A549 (cell line): ENCODE measurements at regions not wholly inside any gene's neighbourhood (a gene's known extent, or its start where the extent isn't known, plus 50 kb on each side); places are given as distances from the start of the nearest gene placed in this dataset.

ENCODE experiments used
- HDAC2 ChIP-seq: fragments of 200-600 bp; sonication (generic); IDR thresholded peaks from 2 replicates; pipeline ENCODE4 v1.6.1; 2016
- JUN ChIP-seq, 2 experiments: fragments of >200 bp; sonication (Bioruptor Twin); formaldehyde crosslinking; IDR thresholded peaks; 2 replicates in 1 of 2; 3 replicates in 1 of 2; pipeline ENCODE4 v1.6.1; 2016 to 2017
- POLR2A ChIP-seq: IDR thresholded peaks from 2 replicates; pipeline ENCODE4 v1.6.1; 2012; ENCODE audit warnings: mild to moderate bottlenecking, low read length
- RARB ChIP-seq: fragments of 250-450 bp; sonication (Bioruptor Pico); IDR thresholded peaks from 2 replicates; pipeline ENCODE4 v1.8.0; 2021; ENCODE audit warnings: mild to moderate bottlenecking, moderate library complexity
- SMC3 ChIP-seq: fragments of >200 bp; sonication (Bioruptor Twin); formaldehyde crosslinking; IDR thresholded peaks from 3 replicates; pipeline ENCODE4 v1.6.1; 2018; ENCODE audit warnings: inconsistent platforms
- ZSCAN20 ChIP-seq: fragments of 250-450 bp; sonication (Bioruptor Pico); IDR thresholded peaks from 2 replicates; pipeline ENCODE4 v1.8.0; 2022; ENCODE audit warnings: mild to moderate bottlenecking, moderate library complexity
- TF ChIP-seq, protein P1 (sequence below): fragments of >200 bp; sonication (Bioruptor Twin); formaldehyde crosslinking; IDR thresholded peaks from 3 replicates; pipeline ENCODE4 v1.5.1; 2016

DNA sequence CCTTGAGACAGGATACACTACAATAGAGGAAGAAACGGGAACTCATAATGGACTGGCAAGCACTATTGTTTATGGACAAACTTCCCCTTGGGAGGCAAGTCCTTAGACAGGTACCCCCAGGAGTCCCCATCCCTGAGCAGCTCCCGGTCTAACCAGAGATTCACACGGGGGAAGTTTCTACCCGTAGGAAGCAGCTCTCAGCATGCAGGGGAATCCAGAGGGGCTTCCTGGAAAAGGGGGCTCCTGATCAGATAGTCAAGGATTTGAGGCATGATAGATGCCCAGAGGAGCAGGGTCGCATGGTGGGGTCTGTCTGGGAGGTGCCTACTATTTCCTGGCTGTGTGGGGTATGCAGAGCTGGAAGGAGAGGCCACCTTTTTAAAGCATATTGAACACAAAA lies 282.4 kb upstream of the RTL1 start:
- TF ChIP-seq, protein P1, sequence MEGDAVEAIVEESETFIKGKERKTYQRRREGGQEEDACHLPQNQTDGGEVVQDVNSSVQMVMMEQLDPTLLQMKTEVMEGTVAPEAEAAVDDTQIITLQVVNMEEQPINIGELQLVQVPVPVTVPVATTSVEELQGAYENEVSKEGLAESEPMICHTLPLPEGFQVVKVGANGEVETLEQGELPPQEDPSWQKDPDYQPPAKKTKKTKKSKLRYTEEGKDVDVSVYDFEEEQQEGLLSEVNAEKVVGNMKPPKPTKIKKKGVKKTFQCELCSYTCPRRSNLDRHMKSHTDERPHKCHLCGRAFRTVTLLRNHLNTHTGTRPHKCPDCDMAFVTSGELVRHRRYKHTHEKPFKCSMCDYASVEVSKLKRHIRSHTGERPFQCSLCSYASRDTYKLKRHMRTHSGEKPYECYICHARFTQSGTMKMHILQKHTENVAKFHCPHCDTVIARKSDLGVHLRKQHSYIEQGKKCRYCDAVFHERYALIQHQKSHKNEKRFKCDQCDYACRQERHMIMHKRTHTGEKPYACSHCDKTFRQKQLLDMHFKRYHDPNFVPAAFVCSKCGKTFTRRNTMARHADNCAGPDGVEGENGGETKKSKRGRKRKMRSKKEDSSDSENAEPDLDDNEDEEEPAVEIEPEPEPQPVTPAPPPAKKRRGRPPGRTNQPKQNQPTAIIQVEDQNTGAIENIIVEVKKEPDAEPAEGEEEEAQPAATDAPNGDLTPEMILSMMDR: no peak
- TF ChIP-seq SMC3 (no peak), HDAC2 (no peak), POLR2A (no peak), ZSCAN20 (CRISPR knock-in tag) (no peak), RARB (no peak), JUN (IDR thresholded peaks at IDR 0.05) (no peak)
